Mucosa of descending colon (tissue), 3 donors: ENCODE measurements at regions not wholly inside any gene's neighbourhood (a gene's known extent, or its start where the extent isn't known, plus 50 kb on each side); places are given as distances from the start of the nearest gene placed in this dataset.

ENCODE experiments used
- ATAC-seq: fragments of 200-7000 bp; cut with Tn5 transposase; one replicate; pipeline ENCODE4 v1.9.1; 2020; ENCODE audit warnings: mild to moderate bottlenecking, moderate library complexity
- DNase-seq, 3 donors: peaks; one replicate each; pipeline ENCODE4 v3.0.0-alpha.2; 2020
- H3K36me3 ChIP-seq: fragments of 200-600 bp; one replicate; pipeline ENCODE4 v1.8.0; 2021; ENCODE audit warnings: low read depth, mild to moderate bottlenecking
- H3K4me1 ChIP-seq: fragments of 200-600 bp; one replicate; pipeline ENCODE4 v1.8.0; 2021; ENCODE audit warnings: low read depth, mild to moderate bottlenecking
- H3K4me3 ChIP-seq: fragments of 200-600 bp; one replicate; pipeline ENCODE4 v1.8.0; 2021; ENCODE audit warnings: mild to moderate bottlenecking
- H3K9me3 ChIP-seq: fragments of 200-600 bp; one replicate; pipeline ENCODE4 v1.8.0; 2021; ENCODE audit warnings: mild to moderate bottlenecking
- CTCF ChIP-seq: fragments of 200-600 bp; IDR thresholded peaks from one replicate; pipeline ENCODE4 v1.8.0; 2022; ENCODE audit warnings: antibody characterized with exemption, mild to moderate bottlenecking
- intact Hi-C, 2 donors: fragments of 100-400 bp; cut with DNase I in 1 of 2; cut with micrococcal nuclease in 1 of 2; formaldehyde crosslinking; loops; one replicate each; pipeline versions ENCODE4 v1.11.0 to v1.11.1; 2022; cut with DNase I, micrococcal nuclease
- donor health status: DM: no; HTN: no; CAD: no; lungs with moderate emphysema.
- donor health status: DM: no; HTN: no; CAD: no.
- donor health status: DM: no; HTN: yes; CAD: no.

- TF ChIP-seq CTCF, result no peak
- no peaks in the 10 kb centered on the region for H3K9me3 ChIP-seq
- intact Hi-C loops, result no loop called here
- ATAC-seq, result no peak
- DNase-seq, result no peak
- H3K4me3 ChIP-seq, result no peak overlapping the region
- no peaks in the 10 kb centered on the region for H3K4me1 ChIP-seq
- H3K36me3 ChIP-seq, result no peaks in the 10 kb centered on the region
These were observed 179.3 kb downstream of the BARHL2 start for GRCh38 chr1:90537606-90538362.

GRCh38 chr1:90534663-90535295 lies 182.3 kb downstream of the BARHL2 start:
- ATAC-seq (no peak), DNase-seq (no peak)
- no peaks in the 10 kb centered on the region for H3K9me3 ChIP-seq
- no peaks in the 10 kb centered on the region for H3K4me1 ChIP-seq
- no peaks in the 10 kb centered on the region for H3K36me3 ChIP-seq
- intact Hi-C loops, result no loop called here
- no peak overlapping the region for H3K4me3 ChIP-seq
- TF ChIP-seq CTCF, result no peak

- Histone ChIP-seq H3K4me1 (no peaks in the 10 kb centered on the region), H3K9me3 (no peaks in the 10 kb centered on the region), H3K4me3 (no peak overlapping the region), H3K36me3 (no peaks in the 10 kb centered on the region)
- DNase-seq (no peak), ATAC-seq (no peak)
- intact Hi-C loops, result no loop called here
- TF ChIP-seq CTCF, result no peak
These were observed 183.0 kb downstream of the BARHL2 start for GRCh38 chr1:90534116-90534515.

- intact Hi-C loops, result no loop called here
- ATAC-seq (no peak), DNase-seq (no peak)
- Histone ChIP-seq H3K36me3 (no peaks in the 10 kb centered on the region), H3K4me3 (no peak overlapping the region), H3K4me1 (no peaks in the 10 kb centered on the region), H3K9me3 (peaks cover 2% of the 10 kb centered on the region)
- TF ChIP-seq CTCF, result no peak
These were observed 190.1 kb downstream of the BARHL2 start for GRCh38 chr1:90526954-90527353.

GRCh38 chr1:90522432-90522831 lies 194.7 kb downstream of the BARHL2 start:
- no peak for TF ChIP-seq CTCF
- Histone ChIP-seq H3K36me3 (no peaks in the 10 kb centered on the region), H3K9me3 (peaks cover 2% of the 10 kb centered on the region), H3K4me1 (no peaks in the 10 kb centered on the region), H3K4me3 (no peak overlapping the region)
- ATAC-seq, result no peak
- intact Hi-C loops, result no loop called here
- DNase-seq, result no peak
